ENCODE measurements at regions not wholly inside any gene's neighbourhood (a gene's known extent, or its start where the extent isn't known, plus 50 kb on each side); places are given as distances from the start of the nearest gene placed in this dataset.

DNA sequence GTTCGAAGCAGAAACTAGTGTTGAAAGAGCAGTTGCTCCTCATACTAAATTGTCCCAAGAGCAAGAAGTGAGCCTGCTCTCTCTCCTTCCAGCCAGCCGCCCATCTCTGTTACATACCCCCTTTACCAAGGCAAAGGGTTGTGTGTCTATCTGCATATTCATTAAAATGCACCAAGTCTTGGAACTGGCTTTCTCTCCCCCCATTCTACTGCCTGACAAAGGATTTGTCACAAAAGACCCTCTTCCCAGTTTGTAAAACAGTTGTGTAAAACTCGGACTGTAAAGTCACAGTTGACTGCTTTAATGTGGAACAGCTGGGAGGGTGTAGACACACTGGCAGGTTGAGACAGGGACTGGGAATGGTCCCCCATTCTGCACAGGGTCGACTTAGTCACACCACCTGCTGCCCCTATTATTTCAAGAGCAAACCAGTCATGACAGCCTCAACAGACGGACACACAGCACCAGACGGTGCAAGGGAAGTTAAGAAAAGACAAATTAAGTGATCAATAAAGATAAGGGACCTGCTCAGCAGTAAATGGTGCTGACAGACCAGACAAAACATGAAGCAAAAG, 60.0 kb upstream of the HTATIP2 start:
- Mint-ChIP-seq H3K27ac (ENCODE audit: unreplicated experiment) (no peak overlapping the region), H3K4me3 (no peak overlapping the region), H3K4me1 (peaks cover 18% of the 10 kb centered on the region), H3K9me3 (no peaks in the 10 kb centered on the region), H3K36me3 (ENCODE audit: low read depth) (no peaks in the 10 kb centered on the region), H3K27me3 (ENCODE audit: low read depth) (peaks cover 49% of the 10 kb centered on the region)
- no peak for DNase-seq (ENCODE audit: low read depth, low spot score)
- TF ChIP-seq, protein P1, sequence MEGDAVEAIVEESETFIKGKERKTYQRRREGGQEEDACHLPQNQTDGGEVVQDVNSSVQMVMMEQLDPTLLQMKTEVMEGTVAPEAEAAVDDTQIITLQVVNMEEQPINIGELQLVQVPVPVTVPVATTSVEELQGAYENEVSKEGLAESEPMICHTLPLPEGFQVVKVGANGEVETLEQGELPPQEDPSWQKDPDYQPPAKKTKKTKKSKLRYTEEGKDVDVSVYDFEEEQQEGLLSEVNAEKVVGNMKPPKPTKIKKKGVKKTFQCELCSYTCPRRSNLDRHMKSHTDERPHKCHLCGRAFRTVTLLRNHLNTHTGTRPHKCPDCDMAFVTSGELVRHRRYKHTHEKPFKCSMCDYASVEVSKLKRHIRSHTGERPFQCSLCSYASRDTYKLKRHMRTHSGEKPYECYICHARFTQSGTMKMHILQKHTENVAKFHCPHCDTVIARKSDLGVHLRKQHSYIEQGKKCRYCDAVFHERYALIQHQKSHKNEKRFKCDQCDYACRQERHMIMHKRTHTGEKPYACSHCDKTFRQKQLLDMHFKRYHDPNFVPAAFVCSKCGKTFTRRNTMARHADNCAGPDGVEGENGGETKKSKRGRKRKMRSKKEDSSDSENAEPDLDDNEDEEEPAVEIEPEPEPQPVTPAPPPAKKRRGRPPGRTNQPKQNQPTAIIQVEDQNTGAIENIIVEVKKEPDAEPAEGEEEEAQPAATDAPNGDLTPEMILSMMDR (conservative IDR thresholded peaks at IDR 0.05), result no peak

GRCh38 chr11:20293992-20294391, 69.5 kb upstream of the HTATIP2 start:
- H3K4me1 Mint-ChIP-seq, result peaks cover 11% of the 10 kb centered on the region
- no peak overlapping the region for H3K4me3 Mint-ChIP-seq

GRCh38 chr11:20293531-20293930, 70.0 kb upstream of the HTATIP2 start:
- H3K27ac Mint-ChIP-seq (ENCODE audit: unreplicated experiment), result no peak overlapping the region
- no peaks in the 10 kb centered on the region for H3K9me3 Mint-ChIP-seq
- TF ChIP-seq, protein P1 (conservative IDR thresholded peaks at IDR 0.05), result no peak
- no peaks in the 10 kb centered on the region for H3K36me3 Mint-ChIP-seq (ENCODE audit: low read depth)
- DNase-seq (ENCODE audit: low read depth, low spot score), result no peak
- no peak overlapping the region for H3K4me3 Mint-ChIP-seq
- H3K4me1 Mint-ChIP-seq, result peaks cover 11% of the 10 kb centered on the region
- H3K27me3 Mint-ChIP-seq (ENCODE audit: low read depth), result peaks cover 62% of the 10 kb centered on the region

More at GRCh38 chr11:20293992-20294391, 69.5 kb upstream of the HTATIP2 start:
- H3K9me3 Mint-ChIP-seq, result no peaks in the 10 kb centered on the region
- DNase-seq (ENCODE audit: low read depth, low spot score), result no peak
- no peaks in the 10 kb centered on the region for H3K36me3 Mint-ChIP-seq (ENCODE audit: low read depth)
- TF ChIP-seq, protein P1 (conservative IDR thresholded peaks at IDR 0.05), result no peak
- H3K27me3 Mint-ChIP-seq (ENCODE audit: low read depth), result peaks cover 60% of the 10 kb centered on the region
- no peak overlapping the region for H3K27ac Mint-ChIP-seq (ENCODE audit: unreplicated experiment)

DNA sequence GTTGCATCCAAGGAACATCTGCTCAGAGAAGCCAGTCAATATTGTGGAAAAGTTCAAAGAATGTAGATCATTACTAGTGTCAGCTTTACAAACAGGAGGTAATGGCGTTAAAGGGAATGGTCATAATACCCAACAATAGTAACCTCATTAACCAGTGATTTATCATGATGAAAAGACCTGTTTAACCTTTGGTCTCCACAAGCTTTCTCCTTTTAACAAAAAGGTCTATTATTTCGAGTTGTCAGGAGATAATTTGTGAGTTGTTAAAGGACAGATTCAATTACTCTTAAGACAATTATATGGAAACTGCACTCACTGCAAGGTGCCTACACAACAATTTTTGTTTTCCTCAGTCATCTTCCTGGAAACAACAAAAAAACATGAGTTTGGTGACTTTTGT, 73.8 kb upstream of the HTATIP2 start:
- Mint-ChIP-seq H3K36me3 (ENCODE audit: low read depth) (no peaks in the 10 kb centered on the region), H3K27ac (ENCODE audit: unreplicated experiment) (no peak overlapping the region), H3K27me3 (ENCODE audit: low read depth) (peaks cover 80% of the 10 kb centered on the region), H3K4me1 (peaks cover 11% of the 10 kb centered on the region), H3K9me3 (no peaks in the 10 kb centered on the region), H3K4me3 (no peak overlapping the region)
- DNase-seq (ENCODE audit: low read depth, low spot score), result no peak
- TF ChIP-seq, protein P1 (conservative IDR thresholded peaks at IDR 0.05), result no peak

- Mint-ChIP-seq H3K9me3 (no peaks in the 10 kb centered on the region), H3K4me3 (no peak overlapping the region), H3K27me3 (ENCODE audit: low read depth) (peaks cover 73% of the 10 kb centered on the region), H3K4me1 (peaks cover 9% of the 10 kb centered on the region), H3K36me3 (ENCODE audit: low read depth) (no peaks in the 10 kb centered on the region), H3K27ac (ENCODE audit: unreplicated experiment) (no peak overlapping the region)
- DNase-seq (ENCODE audit: low read depth, low spot score), result no peak
- TF ChIP-seq, protein P1 (conservative IDR thresholded peaks at IDR 0.05), result no peak
Observed at GRCh38 chr11:20283475-20283874, 80.0 kb upstream of the HTATIP2 start.

All from neural crest cell (in vitro differentiated cells).